GM12891 (cell line): ENCODE measurements at regions not wholly inside any gene's neighbourhood (a gene's known extent, or its start where the extent isn't known, plus 50 kb on each side); places are given as distances from the start of the nearest gene placed in this dataset.

ENCODE experiments used
- PAX5 ChIP-seq: IDR thresholded peaks from 2 replicates; pipeline ENCODE4 v1.6.1; 2011; ENCODE audit warnings: low read length, moderate library complexity, mild to moderate bottlenecking; ENCODE audit not compliant: insufficient read depth, severe bottlenecking
- POLR2A ChIP-seq: IDR thresholded peaks from 2 replicates; pipeline ENCODE4 v1.6.1; 2011; ENCODE audit warnings: low read depth, low read length, control low read depth
- POLR2AphosphoS5 ChIP-seq: IDR thresholded peaks from 2 replicates; pipeline ENCODE4 v1.6.1; 2011; ENCODE audit warnings: low read depth, low read length, control low read depth
- POU2F2 ChIP-seq: IDR thresholded peaks from 2 replicates; pipeline ENCODE4 v1.6.1; 2011; ENCODE audit warnings: low read depth, mild to moderate bottlenecking, control low read depth, low read length, moderate library complexity
- SPI1 ChIP-seq: IDR thresholded peaks from 2 replicates; pipeline ENCODE4 v1.6.1; 2011; ENCODE audit warnings: low read depth, low read length, control low read depth
- TAF1 ChIP-seq: IDR thresholded peaks from 2 replicates; pipeline ENCODE4 v1.6.1; 2011; ENCODE audit warnings: low read depth, low read length, control low read depth

DNA sequence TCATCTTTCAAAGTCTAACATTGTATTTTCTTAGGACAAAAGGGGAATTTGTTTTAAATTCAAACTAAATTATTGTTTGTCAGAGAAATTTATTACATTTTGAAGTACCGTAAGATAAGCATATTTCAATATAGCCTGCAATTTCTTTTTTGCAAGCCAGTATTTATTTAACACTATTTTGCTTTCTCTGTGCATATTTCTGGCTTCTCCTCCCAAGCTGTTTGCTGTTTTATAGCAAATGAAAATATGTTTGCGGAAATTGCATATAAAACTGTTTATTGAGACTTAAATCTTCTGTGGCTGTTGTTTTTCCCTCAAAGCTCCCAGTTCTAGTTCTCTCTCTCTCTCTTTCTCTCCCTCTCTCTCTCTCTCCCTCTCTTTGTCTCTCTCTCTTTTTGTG is 866.8 kb downstream of the FAM181B start:
- TF ChIP-seq TAF1 (no peak), POLR2A (no peak), POLR2AphosphoS5 (no peak), SPI1 (no peak), PAX5 (no peak), POU2F2 (no peak)
